ENCODE measurements at regions not wholly inside any gene's neighbourhood (a gene's known extent, or its start where the extent isn't known, plus 50 kb on each side); places are given as distances from the start of the nearest gene placed in this dataset.

DNA sequence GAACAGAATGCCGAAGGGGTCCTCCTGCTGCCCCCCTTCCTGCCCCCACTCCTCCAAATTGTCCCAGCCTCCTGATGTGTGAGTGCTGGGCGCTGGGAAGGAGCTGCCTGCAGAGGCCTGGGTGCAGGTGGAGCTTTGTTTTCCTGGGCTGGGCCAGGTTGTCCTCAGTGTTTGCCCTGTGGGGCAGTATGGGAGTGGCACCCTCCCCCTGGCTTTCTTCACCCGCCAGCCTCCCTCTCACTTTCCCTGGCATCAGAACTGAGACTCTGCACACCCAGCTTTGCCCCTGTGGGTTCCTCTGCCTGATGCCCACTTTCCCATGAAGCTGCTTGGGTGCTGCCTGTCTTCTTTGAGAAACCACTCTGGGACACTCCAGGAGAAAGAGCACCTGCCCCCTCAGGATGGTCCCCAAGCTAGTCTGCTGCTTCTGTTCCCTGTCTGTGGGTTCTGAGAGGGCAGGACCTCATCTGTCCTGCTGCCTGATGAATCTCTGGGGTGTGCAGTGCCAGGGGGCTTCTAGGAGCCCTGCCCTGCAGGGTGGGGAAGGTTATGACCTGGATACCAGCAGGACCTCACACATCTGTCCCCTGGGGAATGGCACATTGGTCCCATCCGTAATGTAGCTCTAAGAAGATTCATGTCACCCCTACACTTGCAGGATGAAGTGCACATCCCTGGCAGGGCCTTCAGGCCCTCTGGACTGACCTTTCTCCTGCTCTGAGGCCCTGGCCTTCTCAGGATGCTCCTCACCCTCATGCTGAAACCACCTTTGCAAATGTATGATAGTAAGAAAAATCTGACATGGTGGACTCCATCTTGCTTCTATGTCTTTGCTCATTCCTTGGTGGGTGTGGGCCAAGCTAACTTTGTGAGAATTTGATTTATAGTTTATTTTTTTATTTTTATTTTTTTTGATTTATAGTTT lies 146.8 kb upstream of the HS6ST1 start:
- H3K27me3 Mint-ChIP-seq (ENCODE audit: low read depth) = peaks cover 1% of the 10 kb centered on the region
- no peak overlapping the region for H3K4me3 Mint-ChIP-seq
- peaks cover 17% of the 10 kb centered on the region for H3K9me3 Mint-ChIP-seq
- no peaks in the 10 kb centered on the region for H3K4me1 Mint-ChIP-seq (ENCODE audit: low read depth)
- DNase-seq (no peak), ATAC-seq (no peak)
- H3K36me3 Mint-ChIP-seq (ENCODE audit: insufficient read depth) = no peaks in the 10 kb centered on the region

DNA sequence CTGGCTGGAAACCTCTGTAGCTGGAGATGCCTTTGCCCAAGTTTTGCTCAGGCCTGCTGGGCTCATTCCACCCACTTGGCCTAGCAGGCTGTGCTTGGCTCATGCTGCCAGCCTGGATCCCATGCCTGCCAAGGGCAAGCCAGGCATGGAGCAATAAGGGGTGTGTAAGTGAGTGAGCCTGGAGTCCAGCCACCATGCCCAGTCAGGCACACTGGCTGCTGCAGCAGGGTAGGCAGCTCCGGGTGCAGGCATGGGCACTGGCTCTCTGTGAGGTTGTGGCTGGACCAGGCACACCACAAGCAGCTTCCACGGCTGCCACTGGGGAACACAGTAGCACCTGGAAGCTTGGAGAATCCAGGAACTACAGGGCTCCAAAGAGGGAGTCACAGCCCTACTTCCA lies 147.7 kb upstream of the HS6ST1 start:
- H3K4me1 Mint-ChIP-seq (ENCODE audit: low read depth) = no peaks in the 10 kb centered on the region
- H3K4me3 Mint-ChIP-seq = no peak overlapping the region
- H3K27me3 Mint-ChIP-seq (ENCODE audit: low read depth) = peaks cover 1% of the 10 kb centered on the region
- ATAC-seq (no peak), DNase-seq (no peak)
- peaks cover 19% of the 10 kb centered on the region for H3K9me3 Mint-ChIP-seq
- H3K36me3 Mint-ChIP-seq (ENCODE audit: insufficient read depth) = peaks cover 2% of the 10 kb centered on the region

DNA sequence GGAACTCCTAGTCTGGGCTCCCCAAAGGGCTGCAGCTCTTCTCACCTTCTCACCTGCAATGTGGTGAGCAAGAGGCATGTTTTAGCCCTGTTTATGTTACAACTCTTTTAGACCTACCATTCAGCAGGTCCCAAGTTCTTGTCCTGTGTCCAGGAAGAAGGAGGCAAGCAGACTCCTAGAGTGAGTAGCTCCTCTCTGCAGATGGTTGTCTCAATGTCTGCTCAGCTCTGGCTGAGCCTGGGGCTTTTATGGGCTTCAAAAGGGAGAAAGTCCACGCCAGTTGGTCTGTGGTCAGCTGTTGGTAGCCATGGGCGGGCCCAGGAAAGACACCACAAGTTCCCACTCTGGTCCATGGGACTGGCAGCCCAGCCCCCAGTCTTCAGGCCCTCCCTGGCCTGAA lies 148.1 kb upstream of the HS6ST1 start:
- Mint-ChIP-seq H3K4me1 (ENCODE audit: low read depth) (no peaks in the 10 kb centered on the region), H3K27me3 (ENCODE audit: low read depth) (peaks cover 1% of the 10 kb centered on the region), H3K9me3 (peaks cover 19% of the 10 kb centered on the region), H3K4me3 (no peak overlapping the region), H3K36me3 (ENCODE audit: insufficient read depth) (peaks cover 2% of the 10 kb centered on the region)
- ATAC-seq (no peak), DNase-seq (no peak)

DNA sequence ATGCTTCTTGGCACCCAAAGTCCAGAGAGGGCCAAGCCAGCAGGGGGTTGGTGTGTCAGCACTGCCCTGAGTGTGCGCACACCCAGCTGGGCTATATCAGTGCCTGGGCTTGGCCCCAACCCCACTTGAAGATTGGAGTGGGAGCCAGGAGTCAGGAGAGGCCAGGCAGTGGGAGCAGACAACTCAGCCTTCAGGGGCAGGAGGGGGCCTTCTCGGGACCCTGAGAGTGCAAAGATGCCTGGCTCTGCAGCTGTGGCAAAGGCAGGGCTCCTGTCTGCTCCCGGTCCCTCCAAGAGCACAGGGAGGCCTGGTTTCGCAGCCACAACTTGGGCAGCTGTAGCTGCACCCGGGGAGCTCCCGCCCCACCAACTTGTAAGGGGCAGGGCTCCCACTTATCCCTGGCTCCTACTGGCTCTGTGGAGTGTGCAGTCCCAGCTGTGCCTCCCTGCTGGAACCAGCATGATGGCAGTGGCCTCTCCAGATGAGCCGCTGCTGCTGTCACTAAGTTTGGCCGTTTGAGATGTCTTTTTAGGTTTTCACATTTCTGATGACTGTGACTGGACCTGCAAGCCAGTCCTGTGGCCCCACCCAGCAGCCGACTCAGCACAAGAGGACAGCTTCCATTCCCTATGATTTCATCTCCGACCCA lies 148.8 kb upstream of the HS6ST1 start:
- Mint-ChIP-seq H3K36me3 (ENCODE audit: insufficient read depth) (peaks cover 2% of the 10 kb centered on the region), H3K4me3 (no peak overlapping the region), H3K9me3 (peaks cover 19% of the 10 kb centered on the region), H3K4me1 (ENCODE audit: low read depth) (no peaks in the 10 kb centered on the region), H3K27me3 (ENCODE audit: low read depth) (peaks cover 2% of the 10 kb centered on the region)
- no peak for DNase-seq
- no peak for ATAC-seq

DNA sequence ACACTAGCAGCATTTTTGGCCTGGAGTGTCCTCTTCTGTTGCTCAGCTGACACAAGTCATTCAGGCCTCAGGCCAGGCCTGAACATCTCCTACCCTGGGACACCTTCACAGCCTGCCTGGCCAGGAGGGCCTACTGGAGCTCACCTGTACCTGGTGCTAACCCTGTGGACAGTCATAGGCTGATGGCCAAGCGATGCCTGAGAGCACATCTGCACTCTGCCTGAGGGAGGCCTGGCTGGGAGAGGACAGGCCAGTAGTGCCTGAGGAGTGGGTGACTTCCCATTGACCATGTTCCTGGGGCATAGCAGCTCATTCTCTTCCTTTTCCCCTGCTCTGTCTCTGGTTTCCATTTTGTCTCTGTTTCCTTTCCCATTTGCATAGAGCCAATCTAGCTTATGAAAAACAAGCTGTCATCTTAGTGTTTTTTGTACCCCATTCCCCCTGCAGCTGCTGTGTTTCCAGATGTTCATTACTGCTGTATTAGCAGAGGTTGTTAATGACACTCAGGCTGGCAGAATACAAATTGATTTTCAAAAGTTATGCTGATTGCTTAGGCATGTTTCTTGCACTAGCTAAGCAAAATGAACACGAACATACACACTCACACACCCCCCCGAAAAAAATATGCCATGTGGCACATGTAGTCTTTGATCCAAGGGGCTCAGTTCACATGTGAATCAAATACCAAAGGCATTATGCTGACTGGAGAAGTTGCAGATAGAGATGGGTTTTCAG lies 149.7 kb upstream of the HS6ST1 start:
- Mint-ChIP-seq H3K4me3 (no peak overlapping the region), H3K27me3 (ENCODE audit: low read depth) (peaks cover 6% of the 10 kb centered on the region), H3K9me3 (peaks cover 19% of the 10 kb centered on the region), H3K4me1 (ENCODE audit: low read depth) (peaks cover 2% of the 10 kb centered on the region), H3K36me3 (ENCODE audit: insufficient read depth) (peaks cover 2% of the 10 kb centered on the region)
- ATAC-seq = no peak
- no peak for DNase-seq

DNA sequence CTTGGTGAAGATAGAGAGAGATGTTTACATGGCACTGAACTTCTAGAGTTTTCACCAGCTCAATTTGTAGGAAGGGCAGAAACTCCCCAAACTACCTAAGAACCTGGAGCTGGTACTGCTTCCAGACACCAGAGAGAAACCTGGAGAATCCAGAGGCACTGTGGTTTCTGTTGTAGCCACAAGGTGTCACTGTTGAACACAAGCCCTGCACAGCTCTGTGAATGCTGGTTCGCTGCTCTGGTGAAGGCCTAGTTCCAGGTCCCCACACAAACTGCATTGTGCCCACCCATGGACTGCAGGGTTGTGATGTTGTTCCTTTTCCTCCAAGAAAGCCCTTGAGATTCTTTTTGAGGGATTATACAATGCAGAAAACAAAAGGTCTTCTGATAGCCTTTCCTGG lies 150.5 kb upstream of the HS6ST1 start:
- Mint-ChIP-seq H3K27me3 (ENCODE audit: low read depth) (peaks cover 8% of the 10 kb centered on the region), H3K36me3 (ENCODE audit: insufficient read depth) (peaks cover 2% of the 10 kb centered on the region), H3K9me3 (peaks cover 19% of the 10 kb centered on the region), H3K4me3 (no peak overlapping the region), H3K4me1 (ENCODE audit: low read depth) (peaks cover 2% of the 10 kb centered on the region)
- ATAC-seq (no peak), DNase-seq (no peak)

DNA sequence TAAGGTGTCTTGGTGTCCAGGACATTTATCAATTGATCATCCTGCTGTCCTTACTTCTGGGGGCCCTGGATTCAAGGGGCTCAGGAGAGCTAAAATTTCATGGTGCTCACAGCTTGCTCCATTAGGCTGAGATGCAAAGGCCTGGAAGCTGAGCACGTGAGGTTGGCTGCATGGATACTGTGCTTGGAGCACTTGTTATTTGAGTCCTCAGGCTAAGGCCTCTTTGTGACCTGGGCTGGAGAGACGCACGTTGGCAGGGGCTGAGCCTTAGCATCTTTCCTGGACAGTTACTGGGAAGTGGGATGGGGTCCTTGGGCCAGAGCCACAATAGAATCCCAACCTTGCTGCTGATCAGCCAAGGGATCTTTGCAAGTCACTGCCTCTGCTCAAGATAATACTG lies 151.2 kb upstream of the HS6ST1 start:
- Mint-ChIP-seq H3K4me3 (no peak overlapping the region), H3K36me3 (ENCODE audit: insufficient read depth) (peaks cover 2% of the 10 kb centered on the region), H3K9me3 (peaks cover 19% of the 10 kb centered on the region), H3K27me3 (ENCODE audit: low read depth) (peaks cover 14% of the 10 kb centered on the region), H3K4me1 (ENCODE audit: low read depth) (peaks cover 4% of the 10 kb centered on the region)
- ATAC-seq (no peak), DNase-seq (no peak)

DNA sequence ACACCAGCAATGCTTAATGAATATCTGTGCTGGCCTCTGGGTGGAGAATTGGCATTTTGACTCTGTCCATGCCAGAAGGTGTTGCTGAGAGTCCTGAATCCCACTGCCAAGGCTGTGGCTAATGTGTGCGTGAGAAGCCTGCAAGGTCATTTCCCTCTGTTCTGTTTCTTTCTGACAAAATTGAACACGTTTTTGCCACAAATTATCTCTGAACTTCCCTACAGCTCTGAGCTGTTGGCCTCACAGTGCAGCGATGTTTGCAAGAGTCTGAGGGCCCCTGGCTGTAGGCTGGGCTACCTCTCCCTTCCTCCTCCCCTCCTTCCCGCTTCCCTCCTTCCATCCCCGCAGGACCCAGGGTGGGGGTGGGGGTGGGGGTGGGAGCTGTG lies 154.1 kb upstream of the HS6ST1 start:
- Mint-ChIP-seq H3K36me3 (ENCODE audit: insufficient read depth) (peaks cover 2% of the 10 kb centered on the region), H3K9me3 (peaks cover 19% of the 10 kb centered on the region), H3K4me3 (no peak overlapping the region), H3K4me1 (ENCODE audit: low read depth) (peaks cover 4% of the 10 kb centered on the region), H3K27me3 (ENCODE audit: low read depth) (peaks cover 19% of the 10 kb centered on the region)
- DNase-seq (no peak), ATAC-seq (peak in 1 of 2 donors; percentile 53)

DNA sequence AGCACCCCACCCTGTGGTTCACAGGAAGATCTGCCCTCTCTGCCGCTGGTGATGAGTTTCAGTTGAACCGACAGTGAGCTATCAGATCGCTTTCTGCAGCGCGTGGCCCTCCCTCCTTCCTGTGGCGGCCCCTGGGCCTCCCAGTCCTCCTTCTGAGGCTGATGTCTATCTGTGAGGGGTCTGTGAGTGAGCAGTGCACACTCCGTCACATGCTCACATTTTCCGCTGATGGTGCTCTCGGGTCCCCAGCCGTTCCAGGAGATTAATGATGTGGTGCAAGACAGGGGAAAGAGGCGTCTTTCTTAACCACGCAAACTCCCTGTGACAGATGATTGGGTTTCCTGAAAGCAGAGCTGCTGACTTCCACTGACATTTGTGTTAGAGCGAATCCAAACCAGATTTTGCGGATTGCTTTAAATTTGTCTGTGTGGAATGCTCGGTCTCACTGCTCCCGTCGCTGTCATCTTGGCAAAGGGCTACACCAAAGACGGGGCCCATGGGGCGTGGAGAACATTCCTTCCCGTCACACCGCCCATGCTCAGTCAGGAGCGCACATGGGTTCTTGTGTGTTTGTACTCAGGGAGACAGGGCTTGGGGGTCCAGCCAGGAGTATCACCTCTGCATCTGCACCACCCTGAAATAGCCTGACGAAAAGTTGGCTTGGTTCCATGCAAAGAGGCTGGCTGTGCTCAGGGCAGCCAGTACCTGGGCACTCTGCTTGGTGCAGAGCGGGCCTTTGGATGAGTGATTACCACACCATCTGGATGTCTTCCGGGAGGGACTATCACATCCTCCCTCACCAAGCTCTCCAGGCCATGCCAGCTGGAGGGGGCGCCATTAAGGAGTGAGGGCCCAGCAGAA lies 154.7 kb upstream of the HS6ST1 start:
- Mint-ChIP-seq H3K9me3 (peaks cover 18% of the 10 kb centered on the region), H3K36me3 (ENCODE audit: insufficient read depth) (peaks cover 2% of the 10 kb centered on the region), H3K27me3 (ENCODE audit: low read depth) (peaks cover 22% of the 10 kb centered on the region), H3K4me1 (ENCODE audit: low read depth) (peaks cover 4% of the 10 kb centered on the region), H3K4me3 (no peak overlapping the region)
- no peak for DNase-seq
- peak; percentile 74 to 78 for ATAC-seq

DNA sequence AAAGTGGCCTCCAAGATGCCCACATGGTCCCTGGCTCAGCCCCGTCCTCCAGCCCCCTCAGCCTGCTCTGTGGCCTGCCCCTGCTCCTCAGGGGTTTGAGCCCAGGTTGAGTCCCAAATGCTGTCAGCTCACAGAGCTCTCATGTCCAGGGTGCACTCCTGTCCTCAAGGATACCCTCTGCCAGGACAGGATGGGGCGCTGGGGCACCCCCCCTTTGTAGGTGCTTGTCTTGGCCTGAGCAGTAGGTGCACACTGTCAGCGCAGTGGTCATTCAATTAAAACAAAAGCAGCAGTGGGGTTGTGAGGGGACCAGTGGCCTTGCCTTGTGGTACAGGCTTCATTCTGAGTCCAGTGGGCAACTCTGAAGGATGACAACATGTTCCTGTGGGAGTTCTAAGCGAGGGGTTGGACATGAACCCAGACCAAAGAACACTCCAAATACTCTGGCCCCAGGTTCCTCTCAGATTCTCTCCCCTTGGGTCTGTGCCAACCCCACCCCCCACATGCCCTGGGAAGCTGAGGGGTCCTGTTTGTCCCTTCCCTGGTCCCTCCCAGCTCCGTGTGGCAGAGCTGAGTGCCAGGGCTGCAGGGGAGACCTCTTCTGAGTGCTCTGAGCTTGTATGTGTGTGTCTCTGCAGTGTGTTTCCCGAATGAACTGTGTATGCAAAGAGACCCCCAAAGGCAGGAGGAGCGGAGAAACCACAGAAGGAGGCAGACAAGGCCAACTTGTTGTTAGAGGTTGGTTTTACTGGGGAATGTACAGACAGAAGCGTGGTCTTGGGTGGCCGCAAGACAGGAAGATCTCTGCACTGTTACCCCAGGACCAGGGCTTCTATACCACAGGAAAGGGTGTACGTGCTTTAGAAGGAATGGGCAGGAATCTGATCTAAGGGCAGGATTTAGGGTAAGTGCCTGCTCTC lies 155.6 kb upstream of the HS6ST1 start:
- ATAC-seq (no peak), DNase-seq (no peak)
- H3K27me3 Mint-ChIP-seq (ENCODE audit: low read depth) = peaks cover 24% of the 10 kb centered on the region
- peaks cover 2% of the 10 kb centered on the region for H3K36me3 Mint-ChIP-seq (ENCODE audit: insufficient read depth)
- peaks cover 4% of the 10 kb centered on the region for H3K4me1 Mint-ChIP-seq (ENCODE audit: low read depth)
- no peak overlapping the region for H3K4me3 Mint-ChIP-seq
- peaks cover 11% of the 10 kb centered on the region for H3K9me3 Mint-ChIP-seq

DNA sequence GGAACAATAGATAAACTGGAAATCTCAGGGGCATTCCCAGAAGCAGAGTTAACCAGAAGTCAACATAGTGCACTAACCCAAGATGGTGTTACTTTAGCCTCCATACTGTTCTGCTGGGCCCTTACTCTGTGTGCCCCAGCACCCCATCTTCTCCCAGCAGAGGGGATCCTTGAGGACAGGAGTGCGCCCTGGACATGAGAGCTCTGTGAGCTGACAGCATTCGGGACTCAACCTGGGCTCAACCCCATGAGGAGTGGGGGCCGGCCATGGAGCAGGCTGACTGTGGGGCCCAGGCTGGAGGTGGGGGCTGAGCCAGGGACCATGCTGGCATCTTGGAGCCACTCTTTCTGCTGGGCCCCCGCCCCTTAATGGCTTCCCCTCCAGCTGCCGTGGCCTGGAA lies 156.3 kb upstream of the HS6ST1 start:
- ATAC-seq (no peak), DNase-seq (no peak)
- Mint-ChIP-seq H3K4me1 (ENCODE audit: low read depth) (peaks cover 4% of the 10 kb centered on the region), H3K36me3 (ENCODE audit: insufficient read depth) (peaks cover 2% of the 10 kb centered on the region), H3K4me3 (no peak overlapping the region), H3K9me3 (peaks cover 6% of the 10 kb centered on the region), H3K27me3 (ENCODE audit: low read depth) (peaks cover 25% of the 10 kb centered on the region)

DNA sequence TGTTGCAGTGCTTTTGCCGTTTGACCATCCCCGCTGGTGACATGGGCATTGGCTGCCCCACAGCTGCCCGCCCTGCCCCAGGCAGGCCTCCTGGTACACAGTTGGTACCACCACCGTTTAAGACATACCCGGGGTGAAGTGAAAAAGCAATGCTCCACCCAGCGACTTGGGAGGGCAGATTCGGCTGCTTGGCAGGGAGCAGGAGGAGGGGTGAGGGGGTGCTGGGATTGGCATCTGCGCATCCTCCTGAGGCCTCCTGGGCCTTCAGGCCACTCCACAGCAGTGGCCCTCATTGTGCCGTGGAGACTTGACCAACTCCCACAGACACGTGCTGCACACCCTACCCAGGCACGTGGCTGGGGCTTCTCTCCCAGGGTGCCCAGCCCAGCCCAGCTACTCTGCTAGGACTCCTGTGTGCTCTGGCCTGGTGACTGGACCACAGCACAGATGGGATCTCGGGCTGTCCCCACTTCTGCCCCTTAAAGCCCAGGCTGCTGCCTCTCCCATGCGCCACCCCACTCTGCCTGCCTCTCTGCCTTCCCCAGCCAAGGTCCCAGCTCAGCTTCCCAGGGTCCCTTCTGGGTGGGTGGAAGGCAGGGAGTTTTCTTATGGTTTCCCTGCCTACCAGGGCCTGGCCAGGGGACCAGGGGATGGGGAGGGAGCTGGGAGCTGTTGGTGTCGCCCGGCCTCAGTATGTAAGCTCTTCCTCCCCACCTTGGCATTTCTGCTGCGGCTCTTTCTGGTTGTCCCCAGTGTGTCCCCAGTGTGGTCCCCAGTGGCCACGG lies 157.0 kb upstream of the HS6ST1 start:
- H3K4me1 Mint-ChIP-seq (ENCODE audit: low read depth) = peaks cover 4% of the 10 kb centered on the region
- H3K36me3 Mint-ChIP-seq (ENCODE audit: insufficient read depth) = peaks cover under 1% of the 10 kb centered on the region
- peaks cover 25% of the 10 kb centered on the region for H3K27me3 Mint-ChIP-seq (ENCODE audit: low read depth)
- no peak overlapping the region for H3K4me3 Mint-ChIP-seq
- H3K9me3 Mint-ChIP-seq = peaks cover 2% of the 10 kb centered on the region
- ATAC-seq (no peak), DNase-seq (no peak)

Data from activated T-cell treated with anti-CD3 and anti-CD28 coated beads, Interleukin-2, amount 50 U/mL, for 4 hours (primary cell).